ENCODE measurements at regions not wholly inside any gene's neighbourhood (a gene's known extent, or its start where the extent isn't known, plus 50 kb on each side); places are given as distances from the start of the nearest gene placed in this dataset.
"Not testable (repeated sequence)": the region's sequence is repeated elsewhere in the genome, so short reads cannot be mapped to it uniquely, and the experiment has no call there.

DNA sequence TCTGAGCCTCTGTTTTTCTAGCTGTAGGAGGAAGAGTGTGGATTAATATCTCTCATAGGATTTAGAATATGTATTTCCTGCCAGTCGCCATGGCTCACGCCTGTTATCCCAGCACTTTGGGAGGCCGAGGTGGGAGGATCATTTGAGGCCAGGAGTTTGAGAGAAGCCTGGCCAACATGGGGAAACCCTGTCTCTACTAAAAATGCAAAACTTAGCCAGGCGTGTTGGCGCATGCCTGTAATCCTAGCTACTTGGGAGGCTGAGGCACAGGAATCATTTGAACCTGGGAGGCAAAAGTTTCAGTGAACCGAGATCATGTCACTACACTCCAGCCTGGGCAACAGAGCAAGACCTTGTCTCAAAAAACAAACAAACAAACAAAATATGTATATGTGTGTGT, 143.9 kb downstream of the CEBPB start:
- not testable (repeated sequence) for TF ChIP-seq POLR2A (IDR thresholded peaks at IDR 0.05; ENCODE audit: low read length); GATA1 (IDR thresholded peaks at IDR 0.05; ENCODE audit: low read depth, low read length)
